ENCODE measurements at regions not wholly inside any gene's neighbourhood (a gene's known extent, or its start where the extent isn't known, plus 50 kb on each side); places are given as distances from the start of the nearest gene placed in this dataset.

DNA sequence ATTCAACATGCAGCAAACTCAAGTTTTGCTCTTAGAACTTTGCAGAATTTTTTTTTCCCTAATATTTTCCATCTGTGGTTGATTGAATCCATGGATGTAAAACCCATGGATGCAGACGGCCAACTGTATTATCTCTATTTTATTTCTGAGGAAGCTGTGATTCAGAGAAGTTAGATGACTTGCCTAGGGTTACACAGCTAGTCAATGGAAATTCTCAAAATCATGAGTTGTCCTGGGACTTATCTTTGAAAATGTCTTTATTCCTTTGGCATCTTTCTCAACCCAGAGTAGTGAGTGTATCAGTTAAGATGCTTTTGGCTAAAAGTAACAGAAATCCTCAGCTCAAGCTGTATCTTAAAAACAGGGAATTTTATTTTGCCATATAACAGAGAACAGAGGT, 107.9 kb upstream of the GALNT15 start:
- H2AFZ ChIP-seq (ENCODE audit: insufficient read depth, low read depth, low read length, poor library complexity, severe bottlenecking): no peak overlapping the region
- no peaks in the 10 kb centered on the region for H3K36me3 Mint-ChIP-seq
- no peak overlapping the region for H3K9ac ChIP-seq (ENCODE audit: insufficient read depth, low read length, poor library complexity, severe bottlenecking)
- no CpG with 5 or more reads among the region's 1 CpG for WGBS (ENCODE audit: insufficient coverage)
- no peaks in the 10 kb centered on the region for H4K20me1 ChIP-seq (ENCODE audit: insufficient read depth, low read length)
- no peaks in the 10 kb centered on the region for H3K27me3 ChIP-seq (ENCODE audit: control insufficient read depth in 2 of 2, insufficient read depth in 2 of 2, low read length in 2 of 2)
- intact Hi-C loops (cut with micrococcal nuclease): no loop called here
- H3K27ac Mint-ChIP-seq: no peak overlapping the region
- no peak overlapping the region for H3K4me3 Mint-ChIP-seq
- H3K4me1 Mint-ChIP-seq: peaks cover 7% of the 10 kb centered on the region
- H3K4me1 ChIP-seq (ENCODE audit: control insufficient read depth in 1 of 2, insufficient read depth in 2 of 2, low read length in 2 of 2): no peaks in the 10 kb centered on the region
- no peak overlapping the region for H3K4me2 ChIP-seq (replicated peaks; ENCODE audit: extremely low read depth, low read length, poor library complexity, severe bottlenecking)
- no peaks in the 10 kb centered on the region for H3K79me2 ChIP-seq (ENCODE audit: insufficient read depth, low read length)
- peaks cover 0 to 2% (median 2%) of the 10 kb centered on the region in 3 donors for H3K27me3 Mint-ChIP-seq (ENCODE audit: low read depth in 3 of 3)
- TF ChIP-seq, protein P1, sequence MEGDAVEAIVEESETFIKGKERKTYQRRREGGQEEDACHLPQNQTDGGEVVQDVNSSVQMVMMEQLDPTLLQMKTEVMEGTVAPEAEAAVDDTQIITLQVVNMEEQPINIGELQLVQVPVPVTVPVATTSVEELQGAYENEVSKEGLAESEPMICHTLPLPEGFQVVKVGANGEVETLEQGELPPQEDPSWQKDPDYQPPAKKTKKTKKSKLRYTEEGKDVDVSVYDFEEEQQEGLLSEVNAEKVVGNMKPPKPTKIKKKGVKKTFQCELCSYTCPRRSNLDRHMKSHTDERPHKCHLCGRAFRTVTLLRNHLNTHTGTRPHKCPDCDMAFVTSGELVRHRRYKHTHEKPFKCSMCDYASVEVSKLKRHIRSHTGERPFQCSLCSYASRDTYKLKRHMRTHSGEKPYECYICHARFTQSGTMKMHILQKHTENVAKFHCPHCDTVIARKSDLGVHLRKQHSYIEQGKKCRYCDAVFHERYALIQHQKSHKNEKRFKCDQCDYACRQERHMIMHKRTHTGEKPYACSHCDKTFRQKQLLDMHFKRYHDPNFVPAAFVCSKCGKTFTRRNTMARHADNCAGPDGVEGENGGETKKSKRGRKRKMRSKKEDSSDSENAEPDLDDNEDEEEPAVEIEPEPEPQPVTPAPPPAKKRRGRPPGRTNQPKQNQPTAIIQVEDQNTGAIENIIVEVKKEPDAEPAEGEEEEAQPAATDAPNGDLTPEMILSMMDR (IDR thresholded peaks at IDR 0.05): no peak
- no peaks in the 10 kb centered on the region for H3K9me3 ChIP-seq (replicated peaks in 1 of 2; ENCODE audit: control insufficient read depth in 1 of 2, insufficient read depth in 1 of 2, low read length in 2 of 2)
- peaks cover 0 to 2% (median 0%) of the 10 kb centered on the region in 7 donors for H3K9me3 Mint-ChIP-seq
- H3K27ac ChIP-seq (ENCODE audit: low read depth in 1 of 2, low read length in 2 of 2): no peak overlapping the region
- no peak overlapping the region for H3K4me3 ChIP-seq (replicated peaks in 1 of 3; ENCODE audit: low read depth in 2 of 3, low read length in 3 of 3)
- H3K36me3 ChIP-seq (replicated peaks in 1 of 2; ENCODE audit: control insufficient read depth in 1 of 2, insufficient read depth in 2 of 2, low read length in 2 of 2): no peaks in the 10 kb centered on the region
- no peak for DNase-seq

DNA sequence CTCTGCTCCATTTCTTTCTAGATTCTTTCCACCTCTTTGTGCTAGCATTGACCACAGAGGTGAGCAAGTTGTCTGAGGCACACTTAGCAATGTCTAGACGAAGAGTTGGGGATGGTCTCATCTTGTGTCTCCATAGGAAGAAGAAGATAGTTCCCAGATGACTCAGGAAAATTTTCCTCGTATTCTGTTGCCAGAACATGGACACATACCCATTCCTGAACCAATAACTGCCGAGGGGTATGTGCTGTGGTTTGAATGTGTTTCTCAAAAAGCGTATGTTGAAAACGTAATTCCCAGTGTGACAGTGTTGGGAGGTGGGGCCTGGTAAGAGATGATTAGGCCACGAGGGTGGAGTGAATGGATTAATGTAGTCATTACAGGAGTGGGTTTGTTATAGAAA, 107.5 kb upstream of the GALNT15 start:
- H3K27me3 Mint-ChIP-seq (ENCODE audit: low read depth in 3 of 3): peaks cover 0 to 2% (median 0%) of the 10 kb centered on the region in 3 donors
- no peaks in the 10 kb centered on the region for H3K36me3 ChIP-seq (replicated peaks in 1 of 2; ENCODE audit: control insufficient read depth in 1 of 2, insufficient read depth in 2 of 2, low read length in 2 of 2)
- H3K4me3 ChIP-seq (replicated peaks in 1 of 3; ENCODE audit: low read depth in 2 of 3, low read length in 3 of 3): no peak overlapping the region
- no peak for DNase-seq
- peaks cover 7% of the 10 kb centered on the region for H3K4me1 Mint-ChIP-seq
- H3K9me3 Mint-ChIP-seq: peaks cover 0 to 2% (median 0%) of the 10 kb centered on the region in 7 donors
- H3K79me2 ChIP-seq (ENCODE audit: insufficient read depth, low read length): no peaks in the 10 kb centered on the region
- TF ChIP-seq, protein P1 (IDR thresholded peaks at IDR 0.05): no peak
- H3K27ac ChIP-seq (ENCODE audit: low read depth in 1 of 2, low read length in 2 of 2): no peak overlapping the region
- no CpG with 5 or more reads among the region's 6 CpGs for WGBS (ENCODE audit: insufficient coverage)
- no peaks in the 10 kb centered on the region for H3K36me3 Mint-ChIP-seq
- no peaks in the 10 kb centered on the region for H3K27me3 ChIP-seq (ENCODE audit: control insufficient read depth in 2 of 2, insufficient read depth in 2 of 2, low read length in 2 of 2)
- intact Hi-C loops (cut with micrococcal nuclease): no loop called here
- no peak overlapping the region for H3K4me2 ChIP-seq (replicated peaks; ENCODE audit: extremely low read depth, low read length, poor library complexity, severe bottlenecking)
- H2AFZ ChIP-seq (ENCODE audit: insufficient read depth, low read depth, low read length, poor library complexity, severe bottlenecking): no peak overlapping the region
- H3K9ac ChIP-seq (ENCODE audit: insufficient read depth, low read length, poor library complexity, severe bottlenecking): no peak overlapping the region
- H3K9me3 ChIP-seq (replicated peaks in 1 of 2; ENCODE audit: control insufficient read depth in 1 of 2, insufficient read depth in 1 of 2, low read length in 2 of 2): no peaks in the 10 kb centered on the region
- H3K4me1 ChIP-seq (ENCODE audit: control insufficient read depth in 1 of 2, insufficient read depth in 2 of 2, low read length in 2 of 2): no peaks in the 10 kb centered on the region
- no peak overlapping the region for H3K27ac Mint-ChIP-seq
- no peak overlapping the region for H3K4me3 Mint-ChIP-seq
- no peaks in the 10 kb centered on the region for H4K20me1 ChIP-seq (ENCODE audit: insufficient read depth, low read length)

Measured in CD14-positive monocyte (primary cell).